WTC11 (cell line): ENCODE measurements at regions not wholly inside any gene's neighbourhood (a gene's known extent, or its start where the extent isn't known, plus 50 kb on each side); places are given as distances from the start of the nearest gene placed in this dataset.

Experiments used
- CBFB ChIP-seq: sonication (generic); formaldehyde crosslinking; IDR thresholded peaks from 2 replicates; pipeline ENCODE4 v1.8.1; 2022; ENCODE audit warnings: mild to moderate bottlenecking, low read depth, missing genetic modification reagents
- JUN ChIP-seq: sonication (generic); formaldehyde crosslinking; IDR thresholded peaks from 2 replicates; pipeline ENCODE4 v1.8.0; 2023; ENCODE audit warnings: mild to moderate bottlenecking, missing genetic modification reagents
- NFATC4 ChIP-seq: fragments of 250-450 bp; sonication (Bioruptor Pico); IDR thresholded peaks from 2 replicates; pipeline ENCODE4 v1.9.0; 2021; ENCODE audit warnings: mild to moderate bottlenecking
- NFYB ChIP-seq: sonication (generic); formaldehyde crosslinking; conservative IDR thresholded peaks from 2 replicates; pipeline ENCODE4 v1.8.0; 2022; ENCODE audit warnings: low read depth, missing genetic modification reagents
- TCF7 ChIP-seq: sonication (generic); formaldehyde crosslinking; IDR thresholded peaks from 2 replicates; pipeline ENCODE4 v1.8.0; 2022; ENCODE audit warnings: mild to moderate bottlenecking, low read depth, missing genetic modification reagents, moderate library complexity
- TP53 ChIP-seq: sonication (generic); formaldehyde crosslinking; IDR thresholded peaks from 2 replicates; pipeline ENCODE4 v1.8.1; 2023; ENCODE audit warnings: mild to moderate bottlenecking, missing genetic modification reagents
- ZNF219 ChIP-seq: sonication (generic); formaldehyde crosslinking; IDR thresholded peaks from 2 replicates; pipeline ENCODE4 v1.8.0; 2023; ENCODE audit warnings: missing genetic modification reagents, mild to moderate bottlenecking, borderline replicate concordance
- TF ChIP-seq, protein P1 (sequence below): fragments of 200-600 bp; IDR thresholded peaks from 2 replicates; pipeline ENCODE4 v1.8.0; 2022; ENCODE audit warnings: antibody characterized with exemption
- TF ChIP-seq, protein P2 (sequence below): sonication (generic); formaldehyde crosslinking; IDR thresholded peaks from 2 replicates; pipeline ENCODE4 v1.8.1; 2022; ENCODE audit warnings: mild to moderate bottlenecking, missing genetic modification reagents, moderate library complexity, borderline replicate concordance
- TF ChIP-seq, protein P3 (sequence below): sonication (generic); formaldehyde crosslinking; IDR thresholded peaks from 2 replicates; pipeline ENCODE4 v1.8.0; 2022; ENCODE audit warnings: mild to moderate bottlenecking, missing genetic modification reagents
- TF ChIP-seq, protein P4 (sequence below): sonication (generic); formaldehyde crosslinking; IDR thresholded peaks from 2 replicates; pipeline ENCODE4 v1.8.0; 2022; ENCODE audit warnings: mild to moderate bottlenecking, missing genetic modification reagents
- TF ChIP-seq, protein P5 (sequence below): sonication (generic); formaldehyde crosslinking; IDR thresholded peaks from 2 replicates; pipeline ENCODE4 v1.8.1; 2022; ENCODE audit warnings: low read depth, mild to moderate bottlenecking, moderate library complexity, missing genetic modification reagents, borderline replicate concordance

DNA sequence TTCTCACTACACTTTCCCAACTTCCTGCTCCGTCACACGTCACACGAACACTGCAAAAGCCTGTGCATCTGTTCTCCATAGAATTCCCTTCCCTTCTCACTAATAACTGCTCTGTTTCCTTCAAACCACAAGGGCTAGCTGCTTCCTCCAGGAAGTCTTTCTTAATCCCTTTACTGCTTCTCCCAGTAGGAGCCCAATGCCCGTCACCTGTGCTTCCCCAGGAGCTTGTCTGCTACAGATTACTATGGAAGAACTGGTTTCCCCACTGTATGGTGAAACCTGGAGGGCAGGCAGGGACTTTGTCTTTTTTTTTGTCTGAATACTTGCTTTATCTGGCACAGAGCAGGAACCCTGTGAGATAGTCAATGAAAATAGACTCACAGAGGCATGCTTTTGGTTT, 444.7 kb upstream of the MAP3K7 start:
- TF ChIP-seq, protein P1, sequence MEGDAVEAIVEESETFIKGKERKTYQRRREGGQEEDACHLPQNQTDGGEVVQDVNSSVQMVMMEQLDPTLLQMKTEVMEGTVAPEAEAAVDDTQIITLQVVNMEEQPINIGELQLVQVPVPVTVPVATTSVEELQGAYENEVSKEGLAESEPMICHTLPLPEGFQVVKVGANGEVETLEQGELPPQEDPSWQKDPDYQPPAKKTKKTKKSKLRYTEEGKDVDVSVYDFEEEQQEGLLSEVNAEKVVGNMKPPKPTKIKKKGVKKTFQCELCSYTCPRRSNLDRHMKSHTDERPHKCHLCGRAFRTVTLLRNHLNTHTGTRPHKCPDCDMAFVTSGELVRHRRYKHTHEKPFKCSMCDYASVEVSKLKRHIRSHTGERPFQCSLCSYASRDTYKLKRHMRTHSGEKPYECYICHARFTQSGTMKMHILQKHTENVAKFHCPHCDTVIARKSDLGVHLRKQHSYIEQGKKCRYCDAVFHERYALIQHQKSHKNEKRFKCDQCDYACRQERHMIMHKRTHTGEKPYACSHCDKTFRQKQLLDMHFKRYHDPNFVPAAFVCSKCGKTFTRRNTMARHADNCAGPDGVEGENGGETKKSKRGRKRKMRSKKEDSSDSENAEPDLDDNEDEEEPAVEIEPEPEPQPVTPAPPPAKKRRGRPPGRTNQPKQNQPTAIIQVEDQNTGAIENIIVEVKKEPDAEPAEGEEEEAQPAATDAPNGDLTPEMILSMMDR, result no peak
- TF ChIP-seq, protein P2, sequence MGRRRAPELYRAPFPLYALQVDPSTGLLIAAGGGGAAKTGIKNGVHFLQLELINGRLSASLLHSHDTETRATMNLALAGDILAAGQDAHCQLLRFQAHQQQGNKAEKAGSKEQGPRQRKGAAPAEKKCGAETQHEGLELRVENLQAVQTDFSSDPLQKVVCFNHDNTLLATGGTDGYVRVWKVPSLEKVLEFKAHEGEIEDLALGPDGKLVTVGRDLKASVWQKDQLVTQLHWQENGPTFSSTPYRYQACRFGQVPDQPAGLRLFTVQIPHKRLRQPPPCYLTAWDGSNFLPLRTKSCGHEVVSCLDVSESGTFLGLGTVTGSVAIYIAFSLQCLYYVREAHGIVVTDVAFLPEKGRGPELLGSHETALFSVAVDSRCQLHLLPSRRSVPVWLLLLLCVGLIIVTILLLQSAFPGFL, result no peak
- TF ChIP-seq TCF7 (CRISPR knock-in tag) (no peak), NFYB (CRISPR knock-in tag) (no peak), CBFB (no peak), NFATC4 (no peak), JUN (CRISPR knock-in tag) (no peak), ZNF219 (no peak), TP53 (CRISPR knock-in tag) (no peak)
- TF ChIP-seq, protein P3, sequence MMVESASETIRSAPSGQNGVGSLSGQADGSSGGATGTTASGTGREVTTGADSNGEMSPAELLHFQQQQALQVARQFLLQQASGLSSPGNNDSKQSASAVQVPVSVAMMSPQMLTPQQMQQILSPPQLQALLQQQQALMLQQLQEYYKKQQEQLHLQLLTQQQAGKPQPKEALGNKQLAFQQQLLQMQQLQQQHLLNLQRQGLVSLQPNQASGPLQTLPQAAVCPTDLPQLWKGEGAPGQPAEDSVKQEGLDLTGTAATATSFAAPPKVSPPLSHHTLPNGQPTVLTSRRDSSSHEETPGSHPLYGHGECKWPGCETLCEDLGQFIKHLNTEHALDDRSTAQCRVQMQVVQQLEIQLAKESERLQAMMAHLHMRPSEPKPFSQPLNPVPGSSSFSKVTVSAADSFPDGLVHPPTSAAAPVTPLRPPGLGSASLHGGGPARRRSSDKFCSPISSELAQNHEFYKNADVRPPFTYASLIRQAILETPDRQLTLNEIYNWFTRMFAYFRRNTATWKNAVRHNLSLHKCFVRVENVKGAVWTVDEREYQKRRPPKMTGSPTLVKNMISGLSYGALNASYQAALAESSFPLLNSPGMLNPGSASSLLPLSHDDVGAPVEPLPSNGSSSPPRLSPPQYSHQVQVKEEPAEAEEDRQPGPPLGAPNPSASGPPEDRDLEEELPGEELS (CRISPR knock-in tag), result no peak
- TF ChIP-seq, protein P4, sequence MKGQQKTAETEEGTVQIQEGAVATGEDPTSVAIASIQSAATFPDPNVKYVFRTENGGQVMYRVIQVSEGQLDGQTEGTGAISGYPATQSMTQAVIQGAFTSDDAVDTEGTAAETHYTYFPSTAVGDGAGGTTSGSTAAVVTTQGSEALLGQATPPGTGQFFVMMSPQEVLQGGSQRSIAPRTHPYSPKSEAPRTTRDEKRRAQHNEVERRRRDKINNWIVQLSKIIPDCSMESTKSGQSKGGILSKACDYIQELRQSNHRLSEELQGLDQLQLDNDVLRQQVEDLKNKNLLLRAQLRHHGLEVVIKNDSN (CRISPR knock-in tag), result no peak
- TF ChIP-seq, protein P5, sequence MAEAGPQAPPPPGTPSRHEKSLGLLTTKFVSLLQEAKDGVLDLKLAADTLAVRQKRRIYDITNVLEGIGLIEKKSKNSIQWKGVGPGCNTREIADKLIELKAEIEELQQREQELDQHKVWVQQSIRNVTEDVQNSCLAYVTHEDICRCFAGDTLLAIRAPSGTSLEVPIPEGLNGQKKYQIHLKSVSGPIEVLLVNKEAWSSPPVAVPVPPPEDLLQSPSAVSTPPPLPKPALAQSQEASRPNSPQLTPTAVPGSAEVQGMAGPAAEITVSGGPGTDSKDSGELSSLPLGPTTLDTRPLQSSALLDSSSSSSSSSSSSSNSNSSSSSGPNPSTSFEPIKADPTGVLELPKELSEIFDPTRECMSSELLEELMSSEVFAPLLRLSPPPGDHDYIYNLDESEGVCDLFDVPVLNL, result no peak
